GM12892 (cell line): ENCODE measurements at regions not wholly inside any gene's neighbourhood (a gene's known extent, or its start where the extent isn't known, plus 50 kb on each side); places are given as distances from the start of the nearest gene placed in this dataset.

Experiments
- POLR2A ChIP-seq: IDR thresholded peaks from 2 replicates; pipeline ENCODE4 v1.6.1; 2011; ENCODE audit warnings: low read depth, low read length, control low read depth
- POLR2AphosphoS5 ChIP-seq: IDR thresholded peaks from 2 replicates; pipeline ENCODE4 v1.6.1; 2011; ENCODE audit warnings: low read depth, low read length, control low read depth
- TAF1 ChIP-seq: IDR thresholded peaks from 2 replicates; pipeline ENCODE4 v1.6.1; 2011; ENCODE audit warnings: low read depth, mild to moderate bottlenecking, control low read depth, low read length, borderline replicate concordance

- TF ChIP-seq POLR2A = no peak
- TF ChIP-seq POLR2AphosphoS5 = no peak
- TF ChIP-seq TAF1 = no peak
Observed at GRCh38 chr15:31461375-31461774, 134.7 kb downstream of the KLF13 start.
